SH-SY5Y (cell line): ENCODE measurements at regions not wholly inside any gene's neighbourhood (a gene's known extent, or its start where the extent isn't known, plus 50 kb on each side); places are given as distances from the start of the nearest gene placed in this dataset.

Experiments
- GATA2 ChIP-seq: IDR thresholded peaks from 2 replicates; pipeline ENCODE4 v1.6.1; 2011; ENCODE audit warnings: mild to moderate bottlenecking, low read depth, low read length
- GATA3 ChIP-seq: IDR thresholded peaks from 2 replicates; pipeline ENCODE4 v1.6.1; 2011; ENCODE audit warnings: low read depth, mild to moderate bottlenecking, low read length, moderate library complexity

GRCh38 chr18:67924656-67925055 is 408.1 kb upstream of the DSEL start:
- TF ChIP-seq GATA2 (no peak), GATA3 (no peak)
